GM21360 (cell line): ENCODE measurements at regions not wholly inside any gene's neighbourhood (a gene's known extent, or its start where the extent isn't known, plus 50 kb on each side); places are given as distances from the start of the nearest gene placed in this dataset.

Experiments
- ATAC-seq: cut with Tn5 transposase; IDR thresholded peaks from one replicate; pipeline ENCODE4 v1.9.1; 2021; ENCODE audit warnings: mild to moderate bottlenecking, moderate library complexity; ENCODE audit not compliant: unreplicated experiment

GRCh38 chr2:19725392-19725791, 176.4 kb downstream of the TTC32 start:
- no peak for ATAC-seq

GRCh38 chr2:19723021-19723420, 178.8 kb downstream of the TTC32 start:
- no peak for ATAC-seq

GRCh38 chr2:19722531-19722971, 179.2 kb downstream of the TTC32 start:
- no peak for ATAC-seq

GRCh38 chr2:19720306-19720705, 181.5 kb downstream of the TTC32 start:
- no peak for ATAC-seq

- no peak for ATAC-seq
Observed at GRCh38 chr2:19719540-19719939, 182.2 kb downstream of the TTC32 start.

GRCh38 chr2:19717446-19717845, 184.3 kb downstream of the TTC32 start:
- ATAC-seq, result no peak

GRCh38 chr2:19714926-19715325, 186.9 kb downstream of the TTC32 start:
- no peak for ATAC-seq

- ATAC-seq, result no peak
Observed at GRCh38 chr2:19712850-19713249, 188.9 kb downstream of the TTC32 start.

- no peak for ATAC-seq
Observed at GRCh38 chr2:19711470-19712372, 190.1 kb downstream of the TTC32 start.

- ATAC-seq, result no peak
Observed at GRCh38 chr2:19710230-19710629, 191.6 kb downstream of the TTC32 start.

GRCh38 chr2:19709553-19709952, 192.2 kb downstream of the TTC32 start:
- ATAC-seq, result no peak

- no peak for ATAC-seq
Observed at GRCh38 chr2:19708776-19709175, 193.0 kb downstream of the TTC32 start.

- no peak for ATAC-seq
Observed at GRCh38 chr2:19706332-19706731, 195.5 kb downstream of the TTC32 start.

GRCh38 chr2:19702267-19702666, 199.5 kb downstream of the TTC32 start:
- ATAC-seq, result no peak

GRCh38 chr2:19700861-19701585, 200.8 kb downstream of the TTC32 start:
- ATAC-seq, result no peak

GRCh38 chr2:19697131-19697530, 204.7 kb downstream of the TTC32 start:
- no peak for ATAC-seq

- no peak for ATAC-seq
Observed at GRCh38 chr2:19695706-19696105, 206.1 kb downstream of the TTC32 start.

GRCh38 chr2:19691892-19692291, 209.9 kb downstream of the TTC32 start:
- ATAC-seq, result no peak

GRCh38 chr2:19690429-19690828, 211.4 kb downstream of the TTC32 start:
- ATAC-seq, result no peak

GRCh38 chr2:19689646-19690168, 212.1 kb downstream of the TTC32 start:
- ATAC-seq, result no peak

GRCh38 chr2:19688059-19688458, 213.7 kb downstream of the TTC32 start:
- no peak for ATAC-seq
